ENCODE measurements at regions not wholly inside any gene's neighbourhood (a gene's known extent, or its start where the extent isn't known, plus 50 kb on each side); places are given as distances from the start of the nearest gene placed in this dataset.

GRCh38 chr3:41117398-41117870 lies 81.9 kb upstream of the CTNNB1 start (continued):
- TF ChIP-seq, protein P1, sequence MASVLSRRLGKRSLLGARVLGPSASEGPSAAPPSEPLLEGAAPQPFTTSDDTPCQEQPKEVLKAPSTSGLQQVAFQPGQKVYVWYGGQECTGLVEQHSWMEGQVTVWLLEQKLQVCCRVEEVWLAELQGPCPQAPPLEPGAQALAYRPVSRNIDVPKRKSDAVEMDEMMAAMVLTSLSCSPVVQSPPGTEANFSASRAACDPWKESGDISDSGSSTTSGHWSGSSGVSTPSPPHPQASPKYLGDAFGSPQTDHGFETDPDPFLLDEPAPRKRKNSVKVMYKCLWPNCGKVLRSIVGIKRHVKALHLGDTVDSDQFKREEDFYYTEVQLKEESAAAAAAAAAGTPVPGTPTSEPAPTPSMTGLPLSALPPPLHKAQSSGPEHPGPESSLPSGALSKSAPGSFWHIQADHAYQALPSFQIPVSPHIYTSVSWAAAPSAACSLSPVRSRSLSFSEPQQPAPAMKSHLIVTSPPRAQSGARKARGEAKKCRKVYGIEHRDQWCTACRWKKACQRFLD (CRISPR knock-in tag; IDR thresholded peaks at IDR 0.05) = peak; percentile 1; the same call in 1 of the 2 replicates
- TF ChIP-seq HDAC2 (IDR thresholded peaks at IDR 0.05) = peak; percentile 33; the same call in 1 of the 2 replicates
- peak; percentile 61; the same call in 1 of the 2 replicates for TF ChIP-seq RBFOX2 (IDR thresholded peaks at IDR 0.05; ENCODE audit: low read depth, low read length)
- TF ChIP-seq, protein P2, sequence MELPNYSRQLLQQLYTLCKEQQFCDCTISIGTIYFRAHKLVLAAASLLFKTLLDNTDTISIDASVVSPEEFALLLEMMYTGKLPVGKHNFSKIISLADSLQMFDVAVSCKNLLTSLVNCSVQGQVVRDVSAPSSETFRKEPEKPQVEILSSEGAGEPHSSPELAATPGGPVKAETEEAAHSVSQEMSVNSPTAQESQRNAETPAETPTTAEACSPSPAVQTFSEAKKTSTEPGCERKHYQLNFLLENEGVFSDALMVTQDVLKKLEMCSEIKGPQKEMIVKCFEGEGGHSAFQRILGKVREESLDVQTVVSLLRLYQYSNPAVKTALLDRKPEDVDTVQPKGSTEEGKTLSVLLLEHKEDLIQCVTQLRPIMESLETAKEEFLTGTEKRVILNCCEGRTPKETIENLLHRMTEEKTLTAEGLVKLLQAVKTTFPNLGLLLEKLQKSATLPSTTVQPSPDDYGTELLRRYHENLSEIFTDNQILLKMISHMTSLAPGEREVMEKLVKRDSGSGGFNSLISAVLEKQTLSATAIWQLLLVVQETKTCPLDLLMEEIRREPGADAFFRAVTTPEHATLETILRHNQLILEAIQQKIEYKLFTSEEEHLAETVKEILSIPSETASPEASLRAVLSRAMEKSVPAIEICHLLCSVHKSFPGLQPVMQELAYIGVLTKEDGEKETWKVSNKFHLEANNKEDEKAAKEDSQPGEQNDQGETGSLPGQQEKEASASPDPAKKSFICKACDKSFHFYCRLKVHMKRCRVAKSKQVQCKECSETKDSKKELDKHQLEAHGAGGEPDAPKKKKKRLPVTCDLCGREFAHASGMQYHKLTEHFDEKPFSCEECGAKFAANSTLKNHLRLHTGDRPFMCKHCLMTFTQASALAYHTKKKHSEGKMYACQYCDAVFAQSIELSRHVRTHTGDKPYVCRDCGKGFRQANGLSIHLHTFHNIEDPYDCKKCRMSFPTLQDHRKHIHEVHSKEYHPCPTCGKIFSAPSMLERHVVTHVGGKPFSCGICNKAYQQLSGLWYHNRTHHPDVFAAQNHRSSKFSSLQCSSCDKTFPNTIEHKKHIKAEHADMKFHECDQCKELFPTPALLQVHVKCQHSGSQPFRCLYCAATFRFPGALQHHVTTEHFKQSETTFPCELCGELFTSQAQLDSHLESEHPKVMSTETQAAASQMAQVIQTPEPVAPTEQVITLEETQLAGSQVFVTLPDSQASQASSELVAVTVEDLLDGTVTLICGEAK (IDR thresholded peaks at IDR 0.05) = 0 out of 2 replicates have a peak, but pooled peaks have one; percentile 45
- TF ChIP-seq, protein P2 (CRISPR knock-in tag; IDR thresholded peaks at IDR 0.05) = no peak
- TF ChIP-seq EGR1 (conservative IDR thresholded peaks at IDR 0.05) = peak; percentile 29
- TF ChIP-seq STAT6 (CRISPR knock-in tag; IDR thresholded peaks at IDR 0.05) = peak; percentile 20; the same call in 1 of the 2 replicates
- peak; percentile 27; the same call in 1 of the 2 replicates for TF ChIP-seq GABPB1 (CRISPR knock-in tag; IDR thresholded peaks at IDR 0.05)
- peak; percentile 49; the same call in 1 of the 2 replicates for TF ChIP-seq TFAP4 (CRISPR knock-in tag; IDR thresholded peaks at IDR 0.05; ENCODE audit: borderline replicate concordance)
- TF ChIP-seq EP400 (IDR thresholded peaks at IDR 0.05) = peak; percentile 40; the same call in 1 of the 2 replicates
- peak; percentile 63 for TF ChIP-seq ELF1 (tag; IDR thresholded peaks at IDR 0.05)
- TF ChIP-seq CBX3 (IDR thresholded peaks at IDR 0.05; ENCODE audit: borderline replicate concordance in 1 of 2, low read length in 2 of 2) = peak in 1 of 2 experiments; percentile 81; a peak in 1 of 3 replicates
- peak; percentile 86; the same call in 1 of the 2 replicates for TF ChIP-seq L3MBTL2 (IDR thresholded peaks at IDR 0.05)
- peak; percentile 53; the same call in 1 of the 2 replicates for TF ChIP-seq LEF1 (IDR thresholded peaks at IDR 0.05)
- TF ChIP-seq ZFPM2 (CRISPR knock-in tag; IDR thresholded peaks at IDR 0.05) = no peak
